ENCODE measurements at regions not wholly inside any gene's neighbourhood (a gene's known extent, or its start where the extent isn't known, plus 50 kb on each side); places are given as distances from the start of the nearest gene placed in this dataset.

DNA sequence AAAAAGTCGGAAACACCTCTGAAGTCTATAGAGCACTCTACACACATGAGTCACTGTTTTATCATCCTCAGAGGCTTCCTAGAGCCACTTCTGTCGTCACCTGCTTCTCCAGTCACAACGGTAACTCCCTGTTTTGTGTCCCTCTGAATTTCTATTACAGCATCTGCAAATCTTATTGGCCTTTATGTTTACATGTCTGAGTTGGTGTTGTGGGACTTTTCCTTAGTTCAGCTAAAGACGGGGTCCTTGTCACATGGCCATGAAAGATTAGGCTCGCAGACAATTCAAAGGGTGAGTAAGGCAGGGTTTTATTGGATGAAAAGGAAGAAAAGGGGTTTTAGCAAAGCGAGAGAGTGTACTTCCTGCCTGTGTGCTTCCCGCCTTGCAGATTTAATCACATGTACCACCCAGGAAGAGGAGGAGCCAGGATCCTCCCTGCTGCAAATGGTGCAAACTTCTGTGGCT lies 185.6 kb downstream of the LPIN1 start:
- no peaks in the 10 kb centered on the region for H3K9me3 ChIP-seq
- no peak for TF ChIP-seq EP300 (IDR thresholded peaks at IDR 0.05)
- TF ChIP-seq, protein P1, sequence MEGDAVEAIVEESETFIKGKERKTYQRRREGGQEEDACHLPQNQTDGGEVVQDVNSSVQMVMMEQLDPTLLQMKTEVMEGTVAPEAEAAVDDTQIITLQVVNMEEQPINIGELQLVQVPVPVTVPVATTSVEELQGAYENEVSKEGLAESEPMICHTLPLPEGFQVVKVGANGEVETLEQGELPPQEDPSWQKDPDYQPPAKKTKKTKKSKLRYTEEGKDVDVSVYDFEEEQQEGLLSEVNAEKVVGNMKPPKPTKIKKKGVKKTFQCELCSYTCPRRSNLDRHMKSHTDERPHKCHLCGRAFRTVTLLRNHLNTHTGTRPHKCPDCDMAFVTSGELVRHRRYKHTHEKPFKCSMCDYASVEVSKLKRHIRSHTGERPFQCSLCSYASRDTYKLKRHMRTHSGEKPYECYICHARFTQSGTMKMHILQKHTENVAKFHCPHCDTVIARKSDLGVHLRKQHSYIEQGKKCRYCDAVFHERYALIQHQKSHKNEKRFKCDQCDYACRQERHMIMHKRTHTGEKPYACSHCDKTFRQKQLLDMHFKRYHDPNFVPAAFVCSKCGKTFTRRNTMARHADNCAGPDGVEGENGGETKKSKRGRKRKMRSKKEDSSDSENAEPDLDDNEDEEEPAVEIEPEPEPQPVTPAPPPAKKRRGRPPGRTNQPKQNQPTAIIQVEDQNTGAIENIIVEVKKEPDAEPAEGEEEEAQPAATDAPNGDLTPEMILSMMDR (IDR thresholded peaks at IDR 0.05), result no peak
- no peak for TF ChIP-seq POLR2A (IDR thresholded peaks at IDR 0.05)
- H3K27me3 ChIP-seq, result no peaks in the 10 kb centered on the region
- WGBS, 2 donors, result 92 to 93% methylated on average over 7 of the region's 7 CpGs
- DNase-seq (ENCODE audit: low spot score in 2 of 2), result no peak
- H3K36me3 ChIP-seq, result no peaks in the 10 kb centered on the region
- peaks cover 0 to 8% (median 0%) of the 10 kb centered on the region in 4 donors for H3K4me1 ChIP-seq
- H3K4me3 ChIP-seq, result no peak overlapping the region
- no peak overlapping the region for H3K27ac ChIP-seq

DNA sequence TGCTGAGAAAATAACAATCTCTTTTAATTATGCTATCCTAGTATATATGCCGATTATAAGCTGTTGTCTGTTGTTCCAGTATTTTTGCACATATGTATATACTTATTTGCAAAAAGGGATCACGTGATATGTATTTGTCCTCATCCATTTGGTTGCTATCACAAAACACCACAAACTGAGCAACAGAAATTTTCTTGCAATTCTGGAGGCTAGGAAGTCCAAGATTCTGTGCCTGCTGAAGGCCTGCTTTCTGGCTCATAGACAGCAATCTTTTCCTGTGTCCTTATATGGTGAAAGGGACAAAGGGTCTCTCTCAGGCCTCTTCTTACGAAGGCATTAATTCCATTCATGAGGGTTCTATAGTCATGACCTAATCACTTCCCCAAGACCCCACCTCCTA lies 186.5 kb downstream of the LPIN1 start:
- TF ChIP-seq, protein P1 (IDR thresholded peaks at IDR 0.05), result no peak
- no peak for TF ChIP-seq POLR2A (IDR thresholded peaks at IDR 0.05)
- no peak for TF ChIP-seq EP300 (IDR thresholded peaks at IDR 0.05)
- Histone ChIP-seq H3K27ac (no peak overlapping the region), H3K9me3 (no peaks in the 10 kb centered on the region), H3K27me3 (no peaks in the 10 kb centered on the region), H3K4me3 (no peak overlapping the region), H3K4me1 (peaks cover 0 to 8% (median 0%) of the 10 kb centered on the region in 4 donors), H3K36me3 (no peaks in the 10 kb centered on the region)
- 62 to 66% methylated on average over 3 of the region's 3 CpGs for WGBS, 2 donors
- no peak for DNase-seq (ENCODE audit: low spot score in 2 of 2)

DNA sequence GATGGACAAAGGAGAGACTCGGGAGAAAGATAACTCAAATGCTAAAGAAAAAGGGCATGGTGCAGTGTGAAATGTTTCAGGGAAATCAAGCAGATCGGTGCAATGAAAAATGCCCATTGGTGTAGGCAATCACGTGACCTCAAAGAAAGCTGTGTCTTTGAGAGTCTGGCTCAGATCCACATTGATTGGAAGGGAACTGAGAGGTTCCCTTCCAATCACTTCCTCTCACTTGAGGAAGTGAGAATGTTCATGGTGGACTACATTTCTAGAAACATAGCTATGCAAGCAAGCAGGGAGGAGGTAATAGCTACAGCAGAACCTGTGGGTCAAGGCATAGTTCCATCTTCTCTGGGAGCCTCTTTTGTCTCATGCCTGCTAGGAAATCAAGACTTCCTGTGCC lies 187.4 kb downstream of the LPIN1 start:
- no peak for DNase-seq (ENCODE audit: low spot score in 2 of 2)
- 82 to 95% methylated on average over 3 of the region's 3 CpGs for whole genome bisulfite sequencing, 2 donors
- H3K4me3 ChIP-seq, result no peak overlapping the region
- no peaks in the 10 kb centered on the region for H3K27me3 ChIP-seq
- no peaks in the 10 kb centered on the region for H3K9me3 ChIP-seq
- TF ChIP-seq EP300 (IDR thresholded peaks at IDR 0.05) (no peak), POLR2A (IDR thresholded peaks at IDR 0.05) (no peak)
- TF ChIP-seq, protein P1 (IDR thresholded peaks at IDR 0.05), result no peak
- no peaks in the 10 kb centered on the region for H3K36me3 ChIP-seq
- peaks cover 0 to 8% (median 0%) of the 10 kb centered on the region in 4 donors for H3K4me1 ChIP-seq
- H3K27ac ChIP-seq, result no peak overlapping the region

DNA sequence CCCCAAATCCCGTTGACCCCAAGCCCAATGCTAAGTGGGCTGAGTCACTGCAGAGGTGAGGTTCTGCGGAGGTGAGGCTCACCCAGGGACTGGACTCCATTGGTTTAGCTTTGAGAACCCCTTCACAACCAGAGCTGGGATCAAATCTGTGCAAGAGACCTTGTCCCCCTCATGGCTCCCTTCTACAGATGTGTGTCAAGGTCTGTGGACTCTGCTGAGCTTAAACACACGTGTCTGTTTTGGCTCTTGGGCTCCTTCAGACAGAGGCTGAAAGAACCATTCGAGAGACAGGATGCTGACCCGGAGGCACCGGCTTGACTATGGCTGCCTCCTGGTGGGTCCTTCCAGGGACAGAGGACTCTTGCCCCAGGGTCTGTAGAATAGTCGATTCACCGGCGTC lies 190.3 kb downstream of the LPIN1 start:
- Histone ChIP-seq H3K27ac (no peak overlapping the region), H3K4me3 (no peak overlapping the region), H3K4me1 (no peaks in the 10 kb centered on the region), H3K36me3 (no peaks in the 10 kb centered on the region), H3K9me3 (no peaks in the 10 kb centered on the region), H3K27me3 (no peaks in the 10 kb centered on the region)
- 84 to 86% methylated on average over 9 of the region's 9 CpGs for WGBS, 2 donors
- TF ChIP-seq POLR2A (IDR thresholded peaks at IDR 0.05) (no peak), EP300 (IDR thresholded peaks at IDR 0.05) (no peak)
- TF ChIP-seq, protein P1 (IDR thresholded peaks at IDR 0.05), result no peak
- no peak for DNase-seq (ENCODE audit: low spot score in 2 of 2)

DNA sequence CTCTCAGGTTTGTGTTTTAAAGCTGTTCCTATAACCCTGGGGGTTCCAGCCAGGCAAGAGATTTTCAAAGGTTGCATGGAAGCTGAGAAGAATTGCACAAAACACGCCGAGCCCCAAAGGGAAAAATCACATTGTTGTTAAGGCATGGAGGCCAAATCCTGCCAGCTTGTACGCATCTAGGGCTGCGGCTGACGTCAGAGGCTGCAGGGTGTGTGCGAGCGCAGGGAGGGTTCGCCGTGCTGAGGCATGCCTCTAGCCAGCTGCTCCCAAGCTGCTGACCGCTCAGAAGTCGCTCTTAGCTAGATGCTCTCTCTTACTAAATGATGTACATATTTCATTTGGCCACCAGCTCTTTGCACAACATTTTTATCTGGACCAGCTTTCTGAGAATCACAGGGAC lies 191.8 kb downstream of the LPIN1 start:
- no peak for TF ChIP-seq EP300 (IDR thresholded peaks at IDR 0.05)
- TF ChIP-seq, protein P1 (IDR thresholded peaks at IDR 0.05), result no peak
- no peak for TF ChIP-seq POLR2A (IDR thresholded peaks at IDR 0.05)
- no peaks in the 10 kb centered on the region for H3K4me1 ChIP-seq
- H3K27me3 ChIP-seq, result no peaks in the 10 kb centered on the region
- H3K9me3 ChIP-seq, result no peaks in the 10 kb centered on the region
- H3K4me3 ChIP-seq, result no peak overlapping the region
- no peak overlapping the region for H3K27ac ChIP-seq
- H3K36me3 ChIP-seq, result no peaks in the 10 kb centered on the region
- WGBS, 2 donors, result 91% methylated on average over 11 of the region's 11 CpGs
- no peak for DNase-seq (ENCODE audit: low spot score in 2 of 2)

Measured in tibial nerve (tissue), 4 donors.